OCI-LY1 (cell line): ENCODE measurements at regions not wholly inside any gene's neighbourhood (a gene's known extent, or its start where the extent isn't known, plus 50 kb on each side); places are given as distances from the start of the nearest gene placed in this dataset.
"Not testable (repeated sequence)": the region's sequence is repeated elsewhere in the genome, so short reads cannot be mapped to it uniquely, and the experiment has no call there.

ENCODE experiments used
- H2AFZ ChIP-seq: fragments of 200-600 bp; sonication (generic), shearing (Covaris generic); 2 replicates; pipeline ENCODE4 v1.6.0; 2014; ENCODE audit warnings: antibody characterized with exemption, mild to moderate bottlenecking, low read length
- H3F3A ChIP-seq: fragments of 200-600 bp; sonication (generic), shearing (Covaris generic); 2 replicates; pipeline ENCODE4 v1.6.0; 2014; ENCODE audit warnings: mild to moderate bottlenecking, antibody characterized with exemption, low read length, moderate library complexity; ENCODE audit not compliant: insufficient read depth
- H3K27ac ChIP-seq: fragments of 200-600 bp; sonication (generic); 2 replicates; pipeline ENCODE4 v1.5.1; 2014; ENCODE audit warnings: low read length, mixed run types, mild to moderate bottlenecking, low read depth; ENCODE audit not compliant: poor library complexity, severe bottlenecking
- H3K27me3 ChIP-seq: fragments of 200-600 bp; sonication (generic); 2 replicates; pipeline ENCODE4 v1.6.0; 2014; ENCODE audit warnings: antibody characterized with exemption, mild to moderate bottlenecking, low read length, moderate library complexity; ENCODE audit not compliant: insufficient read depth
- H3K36me3 ChIP-seq: fragments of 200-600 bp; sonication (generic); 2 replicates; pipeline ENCODE4 v1.6.1; 2014; ENCODE audit warnings: mild to moderate bottlenecking, antibody characterized with exemption, low read length, moderate library complexity, mixed read lengths; ENCODE audit not compliant: insufficient read depth
- H3K4me1 ChIP-seq: fragments of 200-600 bp; sonication (generic); 2 replicates; pipeline ENCODE4 v1.5.1; 2014; ENCODE audit warnings: mild to moderate bottlenecking, low read length, moderate library complexity; ENCODE audit not compliant: insufficient read depth, severe bottlenecking
- H3K4me2 ChIP-seq: fragments of 200-600 bp; sonication (generic), shearing (Covaris generic); 2 replicates; pipeline ENCODE4 v1.6.1; 2014; ENCODE audit warnings: low read length
- H3K4me3 ChIP-seq: fragments of 200-600 bp; sonication (generic); 2 replicates; pipeline ENCODE4 v1.5.1; 2014; ENCODE audit warnings: low read length, low read depth, mild to moderate bottlenecking, mixed read lengths; ENCODE audit not compliant: poor library complexity, severe bottlenecking
- H3K79me2 ChIP-seq: fragments of 200-600 bp; shearing (Covaris generic); 2 replicates; pipeline ENCODE4 v1.6.1; 2016; ENCODE audit warnings: mixed run types, low read length, mixed read lengths; ENCODE audit not compliant: insufficient read depth
- H3K9ac ChIP-seq: fragments of 200-600 bp; sonication (generic), shearing (Covaris generic); 2 replicates; pipeline ENCODE4 v1.6.1; 2014; ENCODE audit warnings: mild to moderate bottlenecking, low read length, mixed read lengths
- H3K9me2 ChIP-seq: fragments of 200-600 bp; sonication (generic), shearing (Covaris generic); 2 replicates; pipeline ENCODE4 v1.6.1; 2014; ENCODE audit warnings: low read depth, mild to moderate bottlenecking, low read length, mixed read lengths
- H3K9me3 ChIP-seq: fragments of 200-600 bp; shearing (Covaris generic); 2 replicates; pipeline ENCODE4 v1.6.1; 2014; ENCODE audit warnings: low read length, mixed read lengths
- H4K20me1 ChIP-seq: fragments of 200-600 bp; sonication (generic), shearing (Covaris generic); 2 replicates; pipeline ENCODE4 v1.6.0; 2016; ENCODE audit warnings: mild to moderate bottlenecking, low read length; ENCODE audit not compliant: insufficient read depth
- EZH2 ChIP-seq: fragments of 200-600 bp; sonication (generic), shearing (Covaris generic); IDR thresholded peaks from 2 replicates; pipeline ENCODE4 v1.8.0; 2017; ENCODE audit warnings: borderline replicate concordance, mixed run types, mild to moderate bottlenecking, antibody characterized with exemption, low read length, moderate library complexity, mixed read lengths
- TF ChIP-seq, protein P1 (sequence below): fragments of 200-600 bp; sonication (generic), shearing (Covaris generic); IDR thresholded peaks from 2 replicates; pipeline ENCODE4 v1.5.1; 2017; ENCODE audit warnings: mild to moderate bottlenecking, antibody characterized with exemption, low read length, moderate library complexity, mixed read lengths

DNA sequence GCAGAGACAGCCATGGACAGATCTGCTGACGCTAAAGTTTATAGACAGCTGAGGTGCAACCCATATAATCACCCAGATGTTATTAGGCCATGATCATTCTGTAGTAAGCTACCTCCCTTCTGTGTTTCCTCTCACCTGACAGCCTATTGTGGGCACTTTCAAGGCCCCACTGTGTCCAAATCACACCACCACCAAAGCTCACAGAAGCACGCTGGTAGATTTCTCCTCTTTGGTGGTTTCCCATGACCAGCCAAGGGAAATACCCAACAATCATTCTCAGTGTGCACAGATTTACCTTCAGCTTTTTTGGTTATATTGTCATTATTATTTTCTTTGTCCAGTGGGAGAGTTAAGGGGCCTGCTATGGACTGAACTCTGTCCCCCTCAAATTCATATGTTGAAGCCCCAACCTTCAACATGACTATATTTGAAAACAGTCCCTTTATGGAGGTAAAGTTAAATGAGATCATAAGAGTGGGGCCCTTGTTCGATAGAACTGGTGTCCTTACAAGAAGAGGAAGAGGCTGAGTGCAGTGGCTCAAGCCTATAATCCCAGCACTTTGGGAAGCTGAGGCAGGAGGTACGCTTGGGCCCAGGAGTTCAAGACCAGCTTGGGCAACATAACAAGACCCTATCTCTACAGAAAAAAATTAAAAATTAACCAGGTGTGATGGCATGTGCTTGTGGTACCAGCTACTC, 74.0 kb upstream of the MSH6 start:
- TF ChIP-seq EZH2, result no peak
- TF ChIP-seq, protein P1, sequence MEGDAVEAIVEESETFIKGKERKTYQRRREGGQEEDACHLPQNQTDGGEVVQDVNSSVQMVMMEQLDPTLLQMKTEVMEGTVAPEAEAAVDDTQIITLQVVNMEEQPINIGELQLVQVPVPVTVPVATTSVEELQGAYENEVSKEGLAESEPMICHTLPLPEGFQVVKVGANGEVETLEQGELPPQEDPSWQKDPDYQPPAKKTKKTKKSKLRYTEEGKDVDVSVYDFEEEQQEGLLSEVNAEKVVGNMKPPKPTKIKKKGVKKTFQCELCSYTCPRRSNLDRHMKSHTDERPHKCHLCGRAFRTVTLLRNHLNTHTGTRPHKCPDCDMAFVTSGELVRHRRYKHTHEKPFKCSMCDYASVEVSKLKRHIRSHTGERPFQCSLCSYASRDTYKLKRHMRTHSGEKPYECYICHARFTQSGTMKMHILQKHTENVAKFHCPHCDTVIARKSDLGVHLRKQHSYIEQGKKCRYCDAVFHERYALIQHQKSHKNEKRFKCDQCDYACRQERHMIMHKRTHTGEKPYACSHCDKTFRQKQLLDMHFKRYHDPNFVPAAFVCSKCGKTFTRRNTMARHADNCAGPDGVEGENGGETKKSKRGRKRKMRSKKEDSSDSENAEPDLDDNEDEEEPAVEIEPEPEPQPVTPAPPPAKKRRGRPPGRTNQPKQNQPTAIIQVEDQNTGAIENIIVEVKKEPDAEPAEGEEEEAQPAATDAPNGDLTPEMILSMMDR, result no peak
- Histone ChIP-seq H3K79me2 (no peaks in the 10 kb centered on the region), H3K9me3 (no peaks in the 10 kb centered on the region), H3F3A (0 out of 2 replicates have a peak, but pooled peaks cover 3% of the 10 kb centered on the region), H3K9ac (peak overlapping the region; percentile 46; the same call in 1 of the 2 replicates), H3K36me3 (peaks cover 91% of the 10 kb centered on the region), H3K4me3 (no peak overlapping the region), H3K27ac (peak overlapping the region; percentile 78), H3K4me2 (peak overlapping the region; percentile 8; the same call in 1 of the 2 replicates), H3K27me3 (no peaks in the 10 kb centered on the region), H3K4me1 (peaks cover 53% of the 10 kb centered on the region), H3K9me2 (no peaks in the 10 kb centered on the region), H4K20me1 (no peaks in the 10 kb centered on the region), H2AFZ (no peak overlapping the region)

DNA sequence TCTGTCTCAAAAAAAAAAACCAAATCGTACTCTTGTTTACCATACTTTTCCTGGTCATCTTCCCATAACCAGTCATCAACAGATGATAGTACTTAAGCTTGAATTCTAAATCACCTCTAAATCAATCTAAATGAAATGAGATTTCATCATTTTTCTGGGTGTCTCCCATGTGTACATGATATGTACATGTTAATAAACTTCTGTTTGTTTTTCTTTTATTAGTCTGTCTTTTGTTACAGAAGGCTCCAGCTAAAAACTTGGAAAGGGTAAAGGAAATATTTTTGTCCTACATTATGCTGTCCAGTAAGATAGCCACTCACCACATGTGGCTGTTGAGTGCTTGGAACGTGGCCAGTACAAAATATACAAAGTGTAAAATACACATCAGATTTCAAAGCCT, 78.7 kb upstream of the MSH6 start:
- Histone ChIP-seq H3K36me3 (peaks cover 73% of the 10 kb centered on the region), H3K4me1 (peaks cover 86% of the 10 kb centered on the region), H3K9ac (no peak overlapping the region), H4K20me1 (no peaks in the 10 kb centered on the region), H3K4me2 (no peak overlapping the region), H3K4me3 (no peak overlapping the region), H3K27ac (peak overlapping the region; percentile 100), H3K27me3 (no peaks in the 10 kb centered on the region), H2AFZ (no peak overlapping the region), H3K79me2 (peaks cover 30% of the 10 kb centered on the region), H3K9me3 (no peaks in the 10 kb centered on the region), H3F3A (0 out of 2 replicates have a peak, but pooled peaks cover 3% of the 10 kb centered on the region), H3K9me2 (no peaks in the 10 kb centered on the region)
- TF ChIP-seq EZH2, result no peak
- TF ChIP-seq, protein P1, result no peak

DNA sequence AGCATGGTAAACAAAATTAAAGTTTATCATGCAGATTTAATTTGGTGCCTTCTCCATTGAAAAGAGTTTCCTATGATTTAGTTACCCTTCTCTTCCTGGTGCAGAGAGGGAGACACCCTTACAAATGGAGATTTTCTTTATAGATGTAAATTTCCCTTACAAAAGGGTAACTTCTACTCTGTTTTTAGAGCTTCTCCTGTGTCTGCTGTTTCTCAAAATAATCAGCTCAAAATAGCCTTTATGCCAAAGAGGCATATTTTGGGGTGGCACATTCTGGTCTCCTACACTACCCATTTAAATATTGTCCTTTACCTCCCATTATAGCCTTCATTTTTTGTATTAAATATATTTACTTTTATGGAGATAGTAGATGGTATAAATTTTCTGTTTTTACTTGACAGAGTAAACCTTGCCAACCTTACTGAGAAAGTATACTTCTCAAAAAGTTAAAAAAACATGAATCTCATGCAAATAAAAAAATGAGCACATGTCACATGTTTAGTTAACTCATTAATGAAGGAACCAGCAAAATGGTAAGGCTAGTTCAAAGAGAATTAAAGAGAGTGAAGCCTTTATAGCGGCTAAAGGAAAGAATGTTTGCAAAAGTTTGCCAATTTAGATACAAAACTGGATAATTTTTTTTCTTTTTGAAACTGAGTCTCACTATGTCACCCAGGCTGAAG, 83.3 kb upstream of the MSH6 start:
- Histone ChIP-seq H3K4me1 (peaks cover 95% of the 10 kb centered on the region), H4K20me1 (no peaks in the 10 kb centered on the region), H3K9me2 (no peaks in the 10 kb centered on the region), H3K79me2 (peaks cover 62% of the 10 kb centered on the region), H3F3A (peaks cover 10% of the 10 kb centered on the region; the same call in 1 of the 2 replicates), H3K4me2 (peak overlapping the region; percentile 97), H3K36me3 (peaks cover 49% of the 10 kb centered on the region), H2AFZ (no peak overlapping the region), H3K27ac (peak overlapping the region; percentile 100), H3K9me3 (no peaks in the 10 kb centered on the region), H3K9ac (peak overlapping the region; percentile 100), H3K4me3 (peak overlapping the region; percentile 95), H3K27me3 (no peaks in the 10 kb centered on the region)
- TF ChIP-seq EZH2, result no peak
- TF ChIP-seq, protein P1, result no peak

DNA sequence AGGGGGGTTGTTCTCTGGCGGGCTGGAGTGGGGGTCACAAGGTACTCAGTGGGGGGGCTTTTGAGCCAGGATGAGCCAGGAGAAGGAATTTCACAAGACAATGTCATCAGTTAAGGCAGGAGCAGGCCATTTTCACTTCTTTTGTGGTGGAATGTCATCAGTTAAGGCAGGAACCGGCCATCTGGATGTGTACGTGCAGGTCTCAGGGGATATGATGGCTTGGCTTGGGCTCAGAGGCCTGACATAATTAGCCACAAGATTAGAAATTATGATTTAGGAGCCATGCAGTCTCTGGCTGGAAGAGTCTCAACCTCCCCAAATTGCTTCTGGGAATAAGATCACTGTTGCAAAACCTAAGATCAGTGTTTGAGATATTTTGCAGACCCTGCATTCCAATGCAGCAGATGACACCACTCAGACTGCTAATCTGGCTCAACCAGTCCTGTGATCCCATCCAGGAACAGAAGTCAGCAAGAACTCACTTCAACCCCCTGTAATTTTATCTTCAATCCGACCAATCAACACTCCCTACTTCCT, 84.4 kb upstream of the MSH6 start:
- Histone ChIP-seq H3K36me3 (peaks cover 38% of the 10 kb centered on the region), H3K4me1 (peaks cover 96% of the 10 kb centered on the region), H3K4me2 (peak overlapping the region; percentile 97), H3K9ac (peak overlapping the region; percentile 100), H3K79me2 (peaks cover 62% of the 10 kb centered on the region), H3K4me3 (peak overlapping the region; percentile 95), H3K27ac (peak overlapping the region; percentile 100)
- H2AFZ ChIP-seq, H3K9me2 ChIP-seq, H4K20me1 ChIP-seq, H3K27me3 ChIP-seq, H3F3A ChIP-seq, H3K9me3 ChIP-seq: not testable (repeated sequence)
